ENCODE measurements at regions not wholly inside any gene's neighbourhood (a gene's known extent, or its start where the extent isn't known, plus 50 kb on each side); places are given as distances from the start of the nearest gene placed in this dataset.

- TF ChIP-seq, protein P1, sequence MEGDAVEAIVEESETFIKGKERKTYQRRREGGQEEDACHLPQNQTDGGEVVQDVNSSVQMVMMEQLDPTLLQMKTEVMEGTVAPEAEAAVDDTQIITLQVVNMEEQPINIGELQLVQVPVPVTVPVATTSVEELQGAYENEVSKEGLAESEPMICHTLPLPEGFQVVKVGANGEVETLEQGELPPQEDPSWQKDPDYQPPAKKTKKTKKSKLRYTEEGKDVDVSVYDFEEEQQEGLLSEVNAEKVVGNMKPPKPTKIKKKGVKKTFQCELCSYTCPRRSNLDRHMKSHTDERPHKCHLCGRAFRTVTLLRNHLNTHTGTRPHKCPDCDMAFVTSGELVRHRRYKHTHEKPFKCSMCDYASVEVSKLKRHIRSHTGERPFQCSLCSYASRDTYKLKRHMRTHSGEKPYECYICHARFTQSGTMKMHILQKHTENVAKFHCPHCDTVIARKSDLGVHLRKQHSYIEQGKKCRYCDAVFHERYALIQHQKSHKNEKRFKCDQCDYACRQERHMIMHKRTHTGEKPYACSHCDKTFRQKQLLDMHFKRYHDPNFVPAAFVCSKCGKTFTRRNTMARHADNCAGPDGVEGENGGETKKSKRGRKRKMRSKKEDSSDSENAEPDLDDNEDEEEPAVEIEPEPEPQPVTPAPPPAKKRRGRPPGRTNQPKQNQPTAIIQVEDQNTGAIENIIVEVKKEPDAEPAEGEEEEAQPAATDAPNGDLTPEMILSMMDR (conservative IDR thresholded peaks at IDR 0.05; ENCODE audit: low read depth, low read length): no peak
- TF ChIP-seq EZH2 (IDR thresholded peaks at IDR 0.05; ENCODE audit: borderline replicate concordance, low read depth, low read length, poor library complexity, severe bottlenecking): no peak
Observed at GRCh38 chr2:193869564-193869963, 1674.8 kb upstream of the TMEFF2 start.
